Fibroblast of the conjunctiva (primary cell): ENCODE measurements at regions not wholly inside any gene's neighbourhood (a gene's known extent, or its start where the extent isn't known, plus 50 kb on each side); places are given as distances from the start of the nearest gene placed in this dataset.
"Not testable (repeated sequence)": the region's sequence is repeated elsewhere in the genome, so short reads cannot be mapped to it uniquely, and the experiment has no call there.

Experiments
- DNase-seq: peaks from one replicate; pipeline ENCODE4 v3.0.0-alpha.2; 2010; ENCODE audit warnings: low read depth

DNA sequence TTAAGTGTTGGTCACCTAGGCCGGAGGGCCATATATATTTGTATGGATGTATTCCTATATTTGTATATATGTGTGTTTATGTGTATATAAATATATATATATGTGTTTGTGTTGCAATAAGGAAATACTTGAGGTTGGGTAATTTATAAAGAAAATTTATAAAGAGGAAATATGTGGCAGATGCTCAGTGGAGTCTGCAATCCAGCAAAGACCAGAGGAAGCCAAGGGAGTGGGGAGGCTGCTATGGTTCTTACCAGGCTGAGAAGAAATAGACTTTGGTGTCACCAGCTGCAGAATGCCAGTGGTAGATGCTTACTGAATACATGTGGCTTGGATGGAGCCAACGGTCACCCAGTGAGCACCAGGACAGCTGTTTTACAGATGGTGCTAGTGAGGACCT lies 97.4 kb upstream of the ELOVL5 start:
- no peak for DNase-seq

DNA sequence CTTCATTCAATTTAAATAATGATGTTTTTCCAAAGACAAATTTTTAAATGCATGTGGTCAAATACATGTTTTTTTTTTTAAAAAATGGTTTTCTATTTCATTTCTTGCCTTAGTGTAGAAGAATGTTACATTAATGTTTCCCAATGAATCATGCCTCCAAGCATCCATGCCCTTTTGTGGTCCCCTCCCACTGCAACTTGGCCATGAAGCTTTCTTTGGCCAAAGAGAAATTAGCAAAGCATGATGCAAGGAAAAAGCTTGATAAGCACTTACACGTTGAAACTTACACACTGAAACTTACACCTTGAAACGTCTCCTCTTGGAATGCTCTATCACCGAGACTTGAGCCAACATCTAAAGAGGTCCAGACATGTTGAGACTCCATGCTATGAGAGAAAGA lies 93.0 kb upstream of the ELOVL5 start:
- DNase-seq, result no peak

DNA sequence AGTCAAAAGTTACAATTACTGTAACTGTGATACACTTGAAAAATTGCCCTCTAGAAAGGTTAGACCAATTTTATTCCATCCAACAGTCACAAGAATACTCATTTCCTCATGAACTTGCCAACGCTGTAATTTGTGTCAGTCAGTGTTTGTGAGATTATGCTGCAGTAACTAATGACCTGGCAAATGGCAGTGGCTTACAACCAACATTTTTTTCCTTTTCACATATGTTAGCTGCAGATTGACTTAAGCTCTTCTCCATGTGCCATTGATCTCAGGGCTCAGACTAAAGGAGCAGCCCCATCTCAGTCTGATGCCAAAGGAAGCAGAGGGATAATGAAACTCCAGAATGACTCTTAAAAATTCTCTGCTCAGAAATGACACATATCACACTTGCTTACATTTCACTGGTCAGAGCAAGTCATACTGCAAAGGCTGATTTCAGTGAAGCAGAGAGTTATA lies 92.3 kb upstream of the ELOVL5 start:
- DNase-seq, result no peak

DNA sequence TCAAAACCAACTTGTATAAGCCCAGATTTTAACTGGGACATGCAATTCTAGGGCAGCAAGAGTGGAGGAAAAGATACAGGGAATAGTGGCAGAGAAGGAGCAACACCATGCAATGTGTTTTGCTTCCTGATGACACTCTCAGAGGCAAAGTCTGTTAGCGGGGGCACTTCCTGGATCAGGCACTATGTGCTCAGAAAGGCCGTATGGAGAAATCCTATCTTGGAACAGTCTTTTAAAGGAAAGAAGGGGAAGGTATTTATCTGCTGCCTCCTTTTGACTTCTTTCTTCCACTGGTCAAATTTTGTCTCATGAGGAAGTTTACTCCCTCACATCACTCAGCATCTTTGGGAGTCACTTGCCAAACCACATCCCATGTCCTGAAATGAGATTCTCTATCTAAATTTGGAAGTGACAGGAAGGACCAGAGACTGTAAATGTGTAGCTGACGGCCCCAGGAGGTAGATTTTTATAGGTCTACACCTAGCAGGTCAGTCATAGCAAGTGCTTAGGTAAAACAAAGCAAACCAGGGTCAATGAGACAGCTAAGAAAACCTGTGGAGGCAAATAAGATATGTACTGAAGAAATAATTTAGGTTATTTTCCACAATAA lies 91.7 kb upstream of the ELOVL5 start:
- no peak for DNase-seq

DNA sequence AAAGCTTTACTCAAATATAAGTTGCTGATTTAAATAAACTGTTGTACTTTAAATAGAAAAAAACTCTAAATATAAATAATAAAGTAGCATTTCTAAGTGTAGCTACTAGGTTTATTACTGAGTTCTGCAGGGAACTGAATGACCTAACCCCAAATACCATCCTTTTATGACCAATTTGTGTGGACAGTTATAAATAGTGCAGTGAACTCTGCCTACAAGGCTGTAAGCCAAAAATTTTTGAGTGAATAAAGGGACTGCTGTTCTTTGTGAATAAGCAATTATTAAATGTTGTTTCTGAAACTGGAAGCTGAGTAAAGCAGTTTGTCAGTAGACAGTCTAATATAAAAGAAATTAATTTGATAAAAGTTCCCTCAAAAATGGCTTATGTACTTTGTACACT lies 90.8 kb upstream of the ELOVL5 start:
- no peak for DNase-seq

DNA sequence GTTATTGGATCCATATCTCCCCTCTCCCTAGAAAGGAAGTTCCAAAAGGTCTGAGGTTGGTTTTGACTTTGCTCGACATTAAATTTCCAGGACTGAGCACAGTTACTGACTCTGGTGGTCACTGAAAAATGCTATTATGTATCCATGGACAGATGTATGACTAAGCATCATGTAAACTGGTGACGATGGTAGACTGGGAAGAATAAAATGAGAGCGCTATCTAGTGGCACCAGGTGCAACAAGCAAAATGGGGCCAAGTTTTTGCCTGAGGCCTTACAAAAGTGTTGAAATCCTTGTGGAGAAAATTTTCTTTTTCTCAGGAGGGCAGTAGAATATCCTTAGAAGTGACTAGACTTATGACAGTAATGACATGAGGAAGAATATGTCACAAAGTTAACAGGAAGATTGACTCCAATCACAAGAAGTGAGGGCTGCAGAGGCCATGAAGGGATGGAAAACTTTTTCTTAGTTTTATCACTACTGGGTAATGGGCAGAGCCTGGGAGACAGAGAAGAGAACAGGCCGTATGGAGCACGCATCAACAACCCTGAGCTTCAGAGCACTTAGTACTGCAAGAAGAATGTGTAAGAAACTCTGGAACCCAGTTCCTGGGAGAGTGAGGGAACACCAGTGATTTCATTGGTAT lies 88.9 kb upstream of the ELOVL5 start:
- peak; percentile 62 for DNase-seq

DNA sequence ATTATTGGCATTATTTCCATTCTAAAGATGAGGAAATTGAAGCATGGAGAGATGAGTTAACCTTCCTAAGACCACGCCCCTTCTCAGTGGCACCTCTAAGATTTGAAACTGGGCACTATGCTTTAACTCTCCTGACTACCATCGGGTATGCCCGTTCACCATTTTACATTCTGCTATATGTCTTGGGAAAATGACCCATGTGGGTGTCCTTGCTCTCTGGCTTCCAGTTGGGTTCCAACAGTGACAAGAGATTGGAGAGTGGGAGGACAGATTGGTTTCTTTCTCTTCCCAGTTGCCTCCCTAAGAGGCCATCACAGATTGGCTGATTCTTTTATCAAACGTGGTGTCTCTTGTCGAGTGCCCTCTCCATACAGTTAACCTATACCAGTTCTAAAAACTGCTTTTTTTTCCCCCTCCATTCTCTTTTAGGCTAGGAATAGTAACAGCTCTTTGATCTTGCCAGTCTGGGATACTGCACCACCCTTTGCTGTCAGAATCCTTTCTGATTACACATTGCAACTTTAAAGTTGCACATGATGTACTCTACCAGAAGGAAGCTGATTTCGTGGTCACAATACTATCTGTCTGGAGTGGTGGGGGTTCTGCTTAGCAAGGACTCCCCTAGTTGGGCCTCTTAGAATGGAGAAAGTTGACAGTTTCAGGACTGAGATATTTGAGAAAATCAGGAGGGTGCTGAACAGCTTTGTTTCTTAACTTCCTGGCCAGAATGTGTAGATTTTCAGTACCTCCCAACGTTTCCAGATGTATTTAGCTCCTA lies 88.0 kb upstream of the ELOVL5 start:
- DNase-seq, result no peak

DNA sequence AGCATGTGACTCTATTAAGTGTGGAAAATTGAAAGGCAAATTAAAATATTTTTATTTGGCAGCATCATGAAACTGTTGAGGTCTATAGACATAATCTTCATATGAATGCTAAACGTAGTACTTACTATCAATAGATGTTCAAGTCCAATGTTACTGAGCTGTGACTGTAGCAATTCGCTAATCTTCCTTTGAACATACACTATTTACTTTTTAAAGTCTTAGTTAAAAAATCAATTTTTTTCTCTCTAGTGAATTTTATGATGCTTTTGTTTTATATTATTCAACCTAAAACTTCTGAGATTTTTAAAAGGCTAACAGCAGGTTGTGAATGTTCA lies 85.2 kb upstream of the ELOVL5 start:
- DNase-seq, result no peak

DNA sequence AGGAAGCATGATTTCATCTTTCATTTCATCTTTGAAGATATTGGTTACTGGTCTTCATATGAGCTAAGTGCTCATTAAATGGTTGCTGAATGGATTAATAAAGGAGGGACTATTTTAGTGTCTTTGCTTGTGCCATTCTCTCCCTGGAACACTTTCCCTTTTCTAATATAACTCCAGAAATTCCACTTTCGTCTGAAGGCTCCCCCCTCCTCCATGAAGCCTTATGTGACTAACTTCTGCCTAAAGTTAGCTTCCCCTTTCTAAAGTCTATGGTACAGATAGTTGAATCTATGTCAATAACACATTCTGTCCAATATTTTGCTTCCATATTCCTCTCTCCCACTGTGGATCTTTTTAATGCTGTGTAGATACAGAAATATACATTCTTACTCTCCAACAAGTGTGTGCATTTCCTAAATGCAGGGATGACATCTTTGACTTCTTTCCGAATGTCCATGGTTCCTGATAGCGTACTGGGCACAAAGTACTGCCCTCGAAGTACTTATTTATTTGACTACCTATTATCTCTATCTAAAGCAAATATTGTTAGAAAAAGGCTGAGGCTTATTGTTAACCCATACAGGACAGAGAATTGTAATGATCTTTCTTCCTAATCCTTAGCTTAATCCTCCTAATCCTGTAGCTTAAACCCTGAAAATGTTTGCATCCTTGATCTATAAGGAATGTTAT lies 84.7 kb upstream of the ELOVL5 start:
- no peak for DNase-seq

DNA sequence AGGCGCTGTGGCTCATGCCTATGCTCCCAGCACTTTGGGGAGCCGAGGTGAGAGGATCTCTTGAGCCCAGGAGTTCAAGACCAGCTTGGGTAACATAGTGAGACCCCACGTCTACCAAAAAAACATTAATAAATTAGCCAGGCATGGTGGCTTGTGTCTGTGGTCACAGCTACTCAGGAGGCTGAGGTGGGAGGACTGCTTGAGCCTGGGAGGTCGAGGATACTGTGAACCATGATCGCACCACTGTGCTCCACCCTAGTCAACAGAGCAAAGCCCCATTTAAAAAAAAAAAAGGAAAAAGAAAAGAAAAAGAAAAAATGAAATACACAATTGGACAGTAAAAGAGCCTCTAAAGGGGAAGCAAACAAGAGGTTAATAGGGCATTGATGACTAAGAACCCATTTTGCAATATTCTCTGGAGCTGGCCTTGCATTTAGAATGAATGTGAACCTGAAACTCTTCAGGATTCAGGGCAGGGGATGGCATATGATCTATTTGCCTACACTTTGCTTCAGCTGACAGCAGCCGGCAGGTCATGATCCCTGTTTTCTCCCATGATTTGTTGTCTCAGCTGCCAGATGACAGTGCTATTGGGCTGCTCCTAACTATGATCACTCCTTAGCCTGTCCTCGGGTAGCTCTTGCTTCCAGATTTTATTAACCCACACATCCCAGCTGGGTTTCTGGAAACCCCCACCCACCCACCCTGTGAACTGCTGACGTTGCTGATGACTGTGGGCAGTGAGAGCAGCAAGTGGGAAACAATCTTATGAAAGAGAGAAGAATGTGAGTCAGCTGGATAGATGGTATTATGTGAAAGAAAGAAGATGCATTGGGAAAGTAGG lies 83.8 kb upstream of the ELOVL5 start:
- peak; percentile 71 for DNase-seq

DNA sequence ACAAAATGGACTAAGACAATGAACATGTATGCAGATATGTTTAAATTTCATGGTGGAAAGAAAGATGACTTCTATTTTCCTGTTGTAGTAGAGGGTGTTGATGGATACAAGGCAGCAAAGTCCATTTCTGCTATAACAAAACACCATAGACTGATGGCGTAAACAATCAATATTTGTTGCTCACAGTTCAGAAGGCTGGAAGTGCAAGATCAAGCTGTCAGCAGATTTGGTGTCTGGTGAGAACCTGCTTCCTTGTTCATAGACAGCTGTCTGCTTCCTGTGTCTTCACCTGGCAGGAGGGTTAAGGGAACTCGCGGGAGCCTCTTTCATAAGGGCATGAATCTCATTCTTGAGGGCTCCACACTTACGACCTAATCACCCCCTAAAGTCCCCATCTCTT lies 83.0 kb upstream of the ELOVL5 start:
- no peak for DNase-seq

DNA sequence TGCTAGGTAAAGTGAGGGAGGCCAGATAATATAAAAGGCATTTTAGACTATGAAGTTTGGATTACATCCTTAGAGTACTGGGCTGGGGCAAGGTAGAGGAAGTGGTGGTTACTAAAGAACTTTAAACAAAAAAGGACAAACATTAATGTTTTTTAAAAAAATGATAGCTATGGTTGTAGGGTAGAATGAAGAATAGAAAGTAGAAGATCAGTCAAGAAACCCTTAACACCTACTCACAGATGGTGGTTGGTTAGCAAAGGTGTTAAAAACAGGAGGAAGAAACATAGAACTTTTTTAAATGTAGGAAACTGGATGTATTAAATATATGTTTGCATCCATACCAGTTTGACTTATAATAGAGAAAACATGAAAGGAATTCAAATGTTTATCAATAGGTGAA lies 80.7 kb upstream of the ELOVL5 start:
- DNase-seq, result no peak

DNA sequence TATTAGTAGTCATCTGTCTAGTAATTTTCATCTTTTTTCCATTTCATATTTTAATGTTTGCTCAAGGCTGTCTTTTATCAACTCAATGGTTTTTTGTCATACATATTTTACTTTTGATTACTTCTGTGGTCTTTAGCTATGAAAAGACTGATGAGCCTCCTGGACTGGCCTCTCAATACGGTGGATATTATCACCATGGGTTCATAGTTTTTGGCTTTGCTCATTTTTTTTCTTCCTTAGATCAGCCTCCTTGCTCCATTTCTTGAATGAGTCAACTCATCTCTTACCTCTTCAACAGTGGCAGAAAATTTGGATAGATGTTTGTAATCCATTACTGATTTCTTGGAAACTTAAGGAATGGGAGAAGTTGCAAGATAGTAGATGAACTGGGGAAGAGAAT lies 80.1 kb upstream of the ELOVL5 start:
- no peak for DNase-seq

DNA sequence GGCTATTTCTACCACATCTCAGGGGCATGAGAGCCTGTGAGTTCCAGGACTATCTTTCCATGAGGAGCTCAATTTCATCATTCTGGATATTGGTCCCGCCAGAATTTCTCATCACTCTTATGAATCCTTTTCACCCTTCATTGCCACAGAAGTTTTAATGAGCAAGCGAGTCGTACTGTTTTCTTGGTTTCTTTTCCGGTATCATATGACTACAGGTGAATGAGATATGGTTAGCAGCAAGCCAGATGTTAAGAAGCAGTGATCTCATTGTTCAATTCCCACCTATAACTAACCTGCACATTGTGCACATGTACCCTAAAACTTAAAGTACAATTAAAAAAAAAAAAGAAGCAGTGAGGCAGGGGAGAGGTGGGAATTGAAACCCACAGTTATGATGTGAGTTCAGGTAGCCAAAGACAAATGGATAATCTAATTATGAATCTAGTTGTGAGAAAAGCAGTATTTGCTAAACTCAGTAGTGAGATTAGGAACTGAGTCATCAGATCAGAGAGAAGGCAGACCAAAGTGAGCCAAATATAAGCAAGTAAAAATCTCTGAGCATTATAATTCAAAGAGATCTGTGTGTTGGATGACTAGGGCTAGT lies 78.0 kb upstream of the ELOVL5 start:
- no peak for DNase-seq

DNA sequence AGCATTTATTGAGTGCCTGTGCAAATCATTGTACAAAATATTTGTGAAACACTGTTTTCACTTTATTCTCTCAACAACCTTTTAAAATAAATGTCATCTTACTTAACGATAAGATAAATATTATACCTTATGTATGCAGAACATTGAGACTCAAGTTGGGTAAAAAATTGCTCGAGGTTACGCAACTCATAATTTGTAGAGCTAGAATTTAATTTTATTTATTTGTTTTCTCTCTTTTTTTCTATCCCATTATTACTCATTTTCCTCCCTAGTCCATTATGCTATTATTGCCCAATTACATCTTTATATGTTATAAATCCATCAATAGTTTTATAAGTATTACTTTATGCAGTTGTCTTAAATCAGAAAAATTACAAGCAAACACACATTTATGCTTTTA lies 77.4 kb upstream of the ELOVL5 start:
- DNase-seq, result no peak

DNA sequence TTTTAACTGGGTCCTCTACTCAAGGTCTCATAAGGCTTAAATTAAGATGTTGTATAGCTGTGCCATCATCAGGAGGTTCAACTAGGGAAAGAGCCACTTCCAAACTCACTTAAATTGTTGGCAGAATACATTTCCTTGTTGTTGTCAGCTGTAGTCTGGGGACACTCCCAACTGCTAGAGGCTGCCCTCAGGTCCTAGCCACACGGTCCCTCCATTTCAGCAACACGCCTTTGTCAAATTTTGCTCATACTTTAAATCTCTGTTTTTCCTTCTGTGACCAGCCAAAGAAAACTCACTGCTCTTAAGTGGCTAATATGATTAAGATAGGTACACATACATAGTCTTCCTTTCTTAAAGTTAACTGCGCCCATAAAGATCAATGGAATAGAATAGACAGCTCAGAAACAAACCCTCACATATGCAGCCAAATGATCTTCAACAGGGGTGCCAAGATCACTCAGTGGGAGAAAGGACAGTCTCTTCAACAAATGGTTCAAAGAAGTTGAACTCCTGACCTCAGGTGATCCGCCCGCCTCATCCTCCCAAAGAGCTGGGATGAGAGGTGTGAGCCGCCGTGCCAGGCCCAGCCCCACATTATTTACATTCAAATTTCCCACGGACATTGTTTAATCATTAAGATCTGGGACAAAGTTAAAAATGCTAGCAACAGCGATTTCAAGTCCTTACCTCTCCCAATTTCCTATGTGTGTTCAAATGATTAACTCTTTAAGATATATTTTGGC lies 76.4 kb upstream of the ELOVL5 start:
- DNase-seq, result no peak

DNA sequence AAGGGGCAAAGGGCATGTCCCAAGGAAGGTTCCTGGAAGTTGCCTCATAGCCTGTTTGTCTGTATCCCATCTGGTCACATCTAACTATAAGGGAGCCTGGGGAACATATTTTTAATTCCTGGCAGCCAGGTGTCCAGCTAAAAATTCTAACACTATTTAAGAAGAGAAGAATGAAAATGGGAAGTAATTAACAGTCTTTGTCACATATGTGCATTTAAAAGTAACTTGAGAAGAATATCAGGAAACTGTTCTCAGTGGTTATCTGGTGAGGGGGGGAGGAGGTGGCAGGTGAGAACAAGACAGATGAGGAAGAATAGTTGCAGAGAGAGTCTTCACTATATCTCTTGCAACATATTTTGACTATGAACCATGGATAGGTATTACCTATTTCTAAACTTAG lies 75.5 kb upstream of the ELOVL5 start:
- no peak for DNase-seq

DNA sequence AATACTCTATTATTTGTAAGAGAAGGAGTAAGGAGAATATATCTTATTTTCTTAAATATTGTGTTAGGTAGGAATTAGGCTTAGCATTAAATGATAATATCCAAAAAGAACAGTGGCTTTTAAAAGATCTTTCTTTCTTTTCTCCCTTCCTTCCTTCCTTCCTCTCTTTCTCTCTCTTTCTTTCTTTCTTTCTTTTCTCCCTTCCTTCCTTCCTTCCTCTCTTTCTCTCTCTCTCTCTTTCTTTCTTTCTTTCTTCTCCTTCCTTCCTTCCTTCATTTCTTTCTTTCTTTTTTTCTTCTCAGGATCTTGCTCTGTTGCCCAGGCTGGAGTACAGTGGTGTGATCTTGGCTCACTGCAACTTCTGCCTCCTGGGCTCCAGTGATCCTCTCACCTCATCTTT lies 74.8 kb upstream of the ELOVL5 start:
- DNase-seq, result not testable (repeated sequence)

DNA sequence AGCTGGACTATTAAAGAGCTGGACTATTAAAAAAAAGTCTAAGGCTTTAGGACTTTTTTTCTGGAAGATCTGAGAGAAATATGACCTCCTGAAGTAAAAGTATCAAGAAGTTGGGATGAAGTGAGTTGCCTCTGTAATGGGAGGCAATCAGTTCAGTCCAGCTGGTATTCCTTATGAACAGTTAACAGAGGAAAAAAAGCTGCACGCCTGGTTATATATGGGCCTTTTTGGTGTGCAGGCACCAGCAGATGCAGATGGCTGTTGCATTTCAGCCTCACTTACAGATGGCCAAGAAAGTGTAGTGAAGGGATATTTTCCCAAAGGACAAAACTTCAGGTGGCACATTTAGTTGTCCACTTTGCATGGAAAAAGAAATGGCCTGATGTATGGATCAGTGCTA lies 70.3 kb upstream of the ELOVL5 start:
- no peak for DNase-seq

DNA sequence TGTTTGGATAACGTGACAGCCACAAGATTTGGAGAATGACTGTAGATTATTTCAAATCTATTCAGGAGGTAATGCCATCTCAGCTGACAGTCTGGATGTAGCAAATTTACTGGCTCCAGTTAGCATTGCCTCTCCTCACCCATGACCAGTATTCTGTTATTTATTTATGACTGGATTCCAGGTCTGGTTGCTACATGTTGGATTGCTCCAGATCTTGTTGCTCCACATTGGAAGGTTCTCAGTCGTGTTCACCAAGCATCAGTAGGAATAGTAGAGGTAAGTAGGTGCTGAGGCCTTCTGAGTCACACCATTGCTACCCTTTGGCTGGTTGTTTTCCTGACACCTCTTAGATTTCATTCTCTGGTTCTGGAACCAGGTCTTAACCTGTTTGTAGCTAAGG lies 69.5 kb upstream of the ELOVL5 start:
- no peak for DNase-seq

DNA sequence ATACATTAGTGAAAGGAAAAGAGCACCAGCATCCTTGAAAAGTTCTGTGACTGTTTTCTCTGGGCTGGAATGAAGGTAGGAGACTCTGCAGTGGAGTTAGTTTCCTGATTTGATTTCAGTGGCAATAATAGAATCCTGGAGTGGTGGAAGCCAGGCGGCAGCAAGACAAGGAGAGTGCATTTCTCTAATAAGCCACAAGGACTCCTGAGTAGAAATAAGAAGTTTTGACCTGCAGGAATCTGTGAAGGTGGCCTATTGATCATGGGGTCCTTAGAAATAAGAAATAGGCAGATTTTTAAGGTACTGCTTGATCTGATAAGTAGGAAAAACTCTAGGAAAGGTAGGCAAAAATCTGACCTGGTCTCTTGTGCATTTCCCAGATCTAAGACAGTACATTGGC lies 68.4 kb upstream of the ELOVL5 start:
- no peak for DNase-seq
